ENCODE measurements at regions not wholly inside any gene's neighbourhood (a gene's known extent, or its start where the extent isn't known, plus 50 kb on each side); places are given as distances from the start of the nearest gene placed in this dataset.

DNA sequence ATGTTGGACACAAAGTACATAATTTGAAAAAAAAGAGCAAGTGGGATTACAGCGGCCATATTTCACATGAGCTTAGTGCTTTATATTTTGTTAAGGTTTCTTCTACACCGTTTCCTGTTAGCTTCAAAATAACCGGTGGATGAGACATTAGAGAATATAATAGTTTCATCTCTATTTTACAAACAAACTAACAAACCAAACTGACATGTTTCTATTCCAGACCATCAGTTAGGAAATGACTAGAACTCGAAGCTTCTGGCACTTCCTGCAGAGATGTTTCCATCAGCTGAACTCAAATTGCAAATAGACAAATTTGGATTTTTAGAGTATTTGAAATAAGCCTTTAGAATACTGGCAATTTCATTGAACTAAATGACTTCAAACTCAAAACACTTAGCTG, 86.5 kb downstream of the MTRR start:
- DNase-seq (ENCODE audit: low read depth in 3 of 3): no peak

DNA sequence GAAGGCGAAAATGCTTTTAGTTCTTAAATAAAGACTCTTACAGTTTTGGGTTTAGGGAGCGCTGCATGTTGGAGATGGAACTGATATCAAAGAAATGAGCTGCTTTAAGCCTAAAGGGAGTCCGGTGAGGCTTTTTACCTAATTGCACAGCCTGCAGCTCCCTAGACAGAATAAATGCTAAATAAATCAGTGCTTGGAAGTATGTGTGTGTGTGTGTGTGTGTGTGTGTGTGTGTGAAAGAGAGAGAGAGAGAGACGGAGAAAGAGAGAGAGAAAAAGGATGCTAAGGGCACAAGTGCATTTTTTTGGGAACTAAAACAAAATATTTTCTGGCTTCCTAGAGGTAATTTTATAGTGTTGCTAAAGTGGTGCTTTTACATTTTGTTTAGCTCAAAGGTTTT, 88.4 kb downstream of the MTRR start:
- no peak for DNase-seq (ENCODE audit: low read depth in 3 of 3)

DNA sequence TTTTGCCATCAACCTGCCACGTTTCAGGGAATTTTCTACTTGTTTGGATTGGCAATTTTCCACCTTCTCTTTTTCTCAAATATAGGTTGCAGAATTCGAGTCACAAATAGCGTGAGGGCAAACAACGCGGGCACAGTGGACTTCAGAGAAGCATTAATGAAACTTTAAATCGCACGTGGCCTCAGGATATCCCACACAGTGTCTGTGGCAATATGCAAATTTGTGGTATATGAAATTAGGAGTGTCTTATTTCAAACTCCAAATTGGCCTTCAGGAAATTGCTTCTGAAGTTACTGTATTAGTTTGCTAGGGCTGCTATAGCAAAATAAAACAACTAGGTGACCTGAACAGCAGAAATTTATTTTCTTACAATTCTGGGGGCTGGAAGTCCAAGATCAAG, 91.2 kb downstream of the MTRR start:
- DNase-seq (ENCODE audit: low read depth in 3 of 3): no peak

DNA sequence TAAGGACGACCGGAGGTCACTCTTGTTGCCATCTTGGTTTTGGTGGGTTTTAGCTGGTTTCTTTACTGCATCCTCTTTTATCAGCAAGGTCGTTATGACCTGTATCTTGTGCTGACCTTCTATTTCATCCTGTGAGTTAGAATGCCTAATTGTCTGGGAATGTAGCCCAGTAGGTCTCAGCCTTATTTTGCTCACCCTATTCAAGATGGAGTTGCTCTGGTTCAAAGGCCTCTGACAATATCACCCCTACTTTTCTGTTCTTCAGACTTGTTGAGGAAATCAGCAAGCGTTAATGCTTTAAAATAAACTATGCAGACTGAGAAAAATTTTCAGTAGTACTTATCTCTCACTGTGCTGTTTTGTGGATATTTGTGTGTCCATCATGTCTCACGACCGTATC, 92.6 kb downstream of the MTRR start:
- DNase-seq (ENCODE audit: low read depth in 3 of 3): no peak

DNA sequence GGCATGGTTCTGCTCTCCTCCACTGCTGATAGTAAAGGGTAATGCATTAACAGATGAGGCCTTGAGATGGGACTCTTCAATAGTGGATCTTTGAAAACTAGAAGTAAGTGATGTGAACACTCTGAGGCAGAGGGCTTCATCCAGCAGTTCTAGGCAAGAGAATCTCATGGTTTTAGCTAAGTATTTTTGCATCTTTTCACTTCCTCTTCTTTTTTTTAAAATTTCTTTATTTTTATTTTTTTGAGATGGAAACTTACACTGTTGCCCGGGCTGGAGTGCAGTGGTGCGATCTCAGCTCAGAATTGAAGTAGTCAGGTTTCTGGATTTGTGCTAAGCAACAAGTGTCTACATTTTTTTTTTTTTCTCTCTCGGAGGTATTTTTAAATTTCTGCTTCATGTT, 101.9 kb downstream of the MTRR start:
- no peak for DNase-seq (ENCODE audit: low read depth in 3 of 3)

DNA sequence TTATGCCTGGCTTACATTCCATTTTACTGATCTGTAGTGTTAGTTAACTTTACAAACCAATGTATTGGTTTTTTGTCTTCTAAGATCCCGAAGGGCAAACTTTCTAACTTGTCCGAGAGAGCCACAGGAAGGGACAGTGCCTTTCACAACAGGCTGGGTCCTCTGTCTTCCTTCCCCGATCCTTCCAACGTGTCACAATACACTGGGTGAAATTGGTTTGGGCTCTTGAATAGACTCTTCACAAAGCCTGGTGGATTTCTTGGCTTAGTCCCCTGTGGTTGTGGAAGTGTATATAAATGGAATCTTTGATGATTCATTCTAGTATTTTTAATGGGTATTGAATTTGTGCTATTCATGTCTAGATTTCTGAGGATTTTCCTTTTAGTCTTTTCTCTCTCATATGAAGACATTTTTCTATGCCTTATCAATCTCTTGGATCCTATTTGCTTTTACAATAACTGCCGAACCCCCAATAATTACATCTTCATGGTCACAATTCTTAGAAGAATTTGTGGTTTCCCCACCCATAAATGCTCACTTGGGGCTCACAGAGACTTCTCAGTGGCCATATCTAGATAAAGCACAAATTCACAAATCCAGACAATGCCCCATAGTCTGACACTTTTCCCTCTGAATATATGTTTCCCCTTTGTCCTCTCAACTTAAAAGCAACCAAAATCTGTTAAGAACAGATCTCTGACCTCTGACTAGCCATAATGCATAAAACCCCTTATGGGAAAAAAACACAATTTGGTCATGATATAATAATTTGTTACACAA, 107.7 kb downstream of the MTRR start:
- no peak for DNase-seq (ENCODE audit: low read depth in 3 of 3)

DNA sequence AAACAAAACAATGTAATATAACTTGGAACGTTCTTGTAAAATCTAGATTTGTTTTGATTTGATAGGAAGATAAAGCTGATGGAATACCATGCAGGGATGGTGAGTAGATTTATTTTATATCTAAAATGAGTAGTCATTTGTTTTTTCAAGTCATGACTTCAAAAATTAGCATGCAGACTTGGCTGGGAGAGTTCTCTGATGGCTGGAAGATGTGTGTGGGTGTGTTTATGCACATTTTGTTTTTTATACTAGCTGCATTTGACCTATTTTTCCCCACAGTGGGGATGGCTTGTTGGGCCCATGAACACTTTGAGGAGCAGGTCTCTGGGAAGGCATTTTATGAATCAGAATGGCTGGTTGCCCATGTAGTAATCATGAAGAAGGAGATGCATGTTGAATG, 109.2 kb downstream of the MTRR start:
- no peak for DNase-seq (ENCODE audit: low read depth in 3 of 3)

DNA sequence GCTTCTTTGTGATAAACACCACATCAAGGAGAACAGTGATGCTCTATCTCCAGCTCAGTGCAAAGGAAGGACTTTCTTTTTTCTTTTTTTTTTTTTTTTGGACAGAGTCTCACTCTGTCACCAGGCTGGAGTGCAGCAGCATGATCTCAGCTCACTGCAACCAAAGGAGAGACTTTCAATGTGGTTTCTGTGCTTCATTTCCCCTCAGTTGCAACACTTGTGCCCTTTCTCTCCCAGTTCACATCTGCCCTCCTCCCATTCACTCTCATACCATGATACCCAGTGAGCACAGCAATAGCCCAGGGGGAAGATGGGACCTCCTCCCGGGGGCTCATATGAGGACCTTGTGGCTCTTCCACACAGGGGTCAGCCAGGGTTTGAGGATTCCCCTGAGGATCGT, 110.0 kb downstream of the MTRR start:
- no peak for DNase-seq (ENCODE audit: low read depth in 3 of 3)

DNA sequence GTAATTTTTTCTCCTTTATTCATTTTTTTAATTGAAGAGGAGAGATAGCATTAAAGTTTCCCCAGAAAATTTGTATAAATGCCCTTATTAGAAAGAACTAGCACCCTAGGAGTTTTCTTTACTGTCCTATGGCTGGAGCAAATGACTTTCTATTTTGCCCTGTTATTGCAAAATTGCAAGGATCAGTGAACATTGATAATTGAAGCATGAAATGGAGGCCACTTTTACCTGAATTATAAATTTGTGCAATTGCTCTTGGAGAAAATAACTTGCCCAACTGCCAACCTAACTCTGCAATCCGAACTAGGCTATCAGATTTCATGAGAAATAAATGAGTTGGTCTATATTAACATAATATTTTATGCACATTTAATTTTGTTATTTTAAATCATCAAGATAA, 111.9 kb downstream of the MTRR start:
- DNase-seq (ENCODE audit: low read depth in 3 of 3): no peak

DNA sequence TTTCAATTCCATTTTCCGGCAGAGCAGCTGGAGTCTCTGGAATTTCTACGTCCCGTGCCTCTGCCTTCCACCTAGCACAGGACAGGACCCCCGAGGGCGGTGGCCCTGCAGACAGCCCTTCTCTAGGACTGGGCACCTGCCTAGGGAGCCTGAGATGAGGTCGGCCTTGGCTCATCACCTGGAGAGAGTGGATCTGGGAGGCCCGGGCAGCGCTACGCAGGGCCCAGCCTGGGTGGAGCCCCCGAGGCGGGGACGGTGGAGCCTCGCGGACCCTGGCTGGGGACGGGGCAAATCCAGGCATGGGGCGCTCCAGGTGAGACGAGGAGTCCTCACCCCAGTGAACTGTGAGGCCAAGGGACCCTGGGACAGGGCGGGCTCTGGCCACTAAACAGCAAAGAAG, 114.5 kb downstream of the MTRR start:
- no peak for DNase-seq (ENCODE audit: low read depth in 3 of 3)

DNA sequence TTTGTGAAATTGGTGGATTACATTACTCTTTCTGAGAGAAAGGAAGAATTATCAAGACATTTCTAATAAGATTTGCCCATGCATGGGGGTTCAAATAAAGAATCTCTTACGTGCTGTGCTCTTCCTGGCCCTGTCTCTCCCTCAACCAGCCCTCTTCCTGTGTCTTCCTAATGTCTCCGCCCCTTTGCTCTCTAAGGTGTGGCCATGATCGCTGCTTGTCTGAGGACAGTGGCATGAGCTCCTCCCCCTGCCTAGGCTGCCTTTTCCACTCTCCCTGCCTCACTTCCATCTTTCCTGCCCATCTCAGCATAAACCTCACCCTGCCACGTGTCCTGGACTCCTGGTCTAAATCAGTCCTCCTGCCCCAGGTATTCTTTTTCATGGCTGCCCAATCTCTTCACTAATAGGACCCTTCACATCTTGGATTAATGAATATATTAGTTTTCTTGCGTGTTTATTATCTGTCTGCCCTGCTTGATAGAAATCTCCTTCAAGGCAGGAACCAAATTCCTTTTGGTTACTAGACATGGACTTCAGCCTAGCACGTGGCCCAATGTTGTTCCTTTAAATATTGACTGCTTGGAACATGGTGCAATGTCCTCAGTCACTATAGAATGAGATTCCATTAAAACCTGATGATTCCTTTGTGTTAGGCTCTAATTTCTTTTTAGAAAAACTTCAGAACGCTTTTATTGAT, 122.3 kb downstream of the MTRR start:
- DNase-seq (ENCODE audit: low read depth in 3 of 3): no peak

DNA sequence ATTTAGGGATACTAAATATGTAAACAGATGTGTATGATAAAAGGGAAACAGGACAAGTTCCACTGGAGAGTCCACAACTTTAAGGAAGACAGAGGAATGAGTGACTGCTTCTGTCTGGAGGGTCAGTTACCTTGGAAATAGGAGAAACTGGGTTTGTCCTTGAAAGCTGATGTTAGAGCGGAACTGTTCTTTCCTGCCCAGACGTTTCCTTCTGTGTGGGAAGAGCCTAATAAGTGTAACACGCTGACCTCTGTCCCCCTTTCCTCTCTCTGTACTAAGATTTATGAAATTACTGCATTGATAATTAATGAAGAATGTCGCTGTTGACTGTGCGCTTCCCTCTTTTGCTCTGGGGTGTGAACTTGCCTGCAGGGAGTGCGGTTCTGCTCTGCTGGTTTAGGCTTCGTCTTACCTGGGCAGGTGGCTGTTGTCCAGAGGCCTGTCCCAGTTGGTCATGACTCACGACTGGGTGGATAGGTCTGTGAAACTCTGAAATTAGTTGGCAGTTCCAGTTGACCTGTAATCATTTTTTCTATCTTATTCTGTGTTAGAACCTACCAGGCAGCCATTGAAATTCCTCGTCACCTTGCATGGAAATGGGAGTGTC, 126.8 kb downstream of the MTRR start:
- DNase-seq (ENCODE audit: low read depth in 3 of 3): no peak

DNA sequence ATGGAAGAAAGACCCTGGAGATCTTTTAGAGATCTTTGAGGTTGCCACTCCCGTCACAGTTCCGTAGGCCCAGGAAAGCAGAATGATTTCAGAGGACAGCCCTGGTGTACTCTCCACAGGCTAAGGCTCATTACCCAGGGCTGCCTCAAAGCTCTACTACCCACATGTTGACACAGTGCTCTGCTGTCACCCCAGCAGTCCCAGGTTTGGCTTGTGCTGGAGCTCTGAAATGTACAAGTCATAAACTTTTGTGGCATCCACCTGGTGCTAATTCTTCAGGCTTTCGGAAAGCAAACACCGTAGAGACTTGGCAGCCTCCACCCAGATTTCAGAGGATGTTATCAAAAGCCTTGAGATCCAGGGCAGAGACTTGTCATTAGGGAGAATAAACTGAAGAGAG, 136.5 kb downstream of the MTRR start:
- no peak for DNase-seq (ENCODE audit: low read depth in 3 of 3)

DNA sequence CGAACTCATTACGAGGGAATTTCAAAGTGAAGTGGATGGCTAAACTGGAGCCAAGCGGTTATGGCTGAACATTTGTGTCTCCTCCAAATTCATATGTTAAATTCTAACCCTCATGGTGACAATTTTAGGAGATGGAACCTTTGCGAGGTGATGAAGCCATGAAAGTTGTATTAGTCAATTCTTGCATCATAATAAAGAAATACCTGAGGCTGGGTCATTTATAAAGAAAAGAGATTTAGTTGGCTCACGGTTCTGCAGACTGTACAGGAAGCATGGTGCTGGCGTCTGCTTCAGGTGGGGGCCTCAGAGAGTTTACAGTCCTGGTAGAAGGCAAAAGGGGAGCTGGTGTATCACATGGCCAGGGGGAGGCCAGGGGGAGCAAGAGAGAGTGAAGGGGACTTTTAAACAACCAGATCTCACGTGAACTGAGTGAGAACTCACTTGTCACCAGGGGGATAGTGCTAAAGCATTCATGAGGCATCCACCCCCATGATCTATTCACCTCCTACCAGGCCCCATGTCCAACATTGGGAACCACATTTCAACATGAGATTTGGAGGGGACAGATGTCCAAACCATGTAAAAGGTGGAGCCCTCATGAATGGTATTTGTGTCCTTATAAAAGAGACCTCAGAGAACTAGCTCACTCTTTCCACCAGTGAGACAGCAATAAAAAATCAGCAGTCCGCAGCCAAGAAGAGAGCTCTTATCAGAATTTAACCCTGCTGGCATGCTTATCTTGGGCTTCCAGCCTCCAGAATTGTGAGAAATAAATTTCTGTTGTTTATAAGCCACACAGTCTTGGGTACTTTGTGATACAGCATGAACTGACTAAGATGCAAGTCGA, 143.4 kb downstream of the MTRR start:
- DNase-seq (ENCODE audit: low read depth in 3 of 3): no peak

DNA sequence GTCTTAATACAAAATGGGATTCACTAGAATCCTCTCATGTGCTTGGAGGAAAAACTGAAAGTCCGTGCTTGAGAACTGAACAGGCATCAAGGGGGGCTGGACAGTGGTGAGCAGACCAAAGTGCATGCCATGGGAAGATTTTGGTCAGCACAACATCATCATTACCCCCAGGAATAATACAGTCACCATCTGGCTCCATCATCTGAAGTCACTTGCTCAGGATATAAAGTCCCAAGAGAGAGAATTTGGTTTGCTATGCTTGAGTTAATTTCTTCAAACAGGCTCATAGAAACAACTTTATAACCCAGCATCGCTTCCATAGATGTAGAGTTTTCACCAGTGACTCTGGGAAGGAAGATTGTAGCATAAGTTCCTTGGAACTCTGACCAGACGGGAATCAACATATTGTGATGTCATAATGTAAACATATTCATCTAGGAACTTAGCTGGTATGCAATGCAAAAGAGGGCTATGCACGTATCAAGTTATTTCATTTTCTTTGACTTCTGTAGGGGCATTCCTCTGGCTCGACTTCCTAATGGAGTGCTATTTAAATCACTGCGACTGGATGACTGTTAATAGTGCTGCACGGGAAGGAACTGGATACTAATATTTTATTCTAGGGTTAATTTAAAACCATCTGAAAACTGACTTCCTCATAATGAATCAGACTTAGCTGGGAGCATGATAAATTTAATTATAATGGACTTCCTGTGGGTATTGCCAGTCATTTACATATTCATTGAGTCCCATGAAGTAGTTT, 145.2 kb downstream of the MTRR start:
- DNase-seq (ENCODE audit: low read depth in 3 of 3): no peak

DNA sequence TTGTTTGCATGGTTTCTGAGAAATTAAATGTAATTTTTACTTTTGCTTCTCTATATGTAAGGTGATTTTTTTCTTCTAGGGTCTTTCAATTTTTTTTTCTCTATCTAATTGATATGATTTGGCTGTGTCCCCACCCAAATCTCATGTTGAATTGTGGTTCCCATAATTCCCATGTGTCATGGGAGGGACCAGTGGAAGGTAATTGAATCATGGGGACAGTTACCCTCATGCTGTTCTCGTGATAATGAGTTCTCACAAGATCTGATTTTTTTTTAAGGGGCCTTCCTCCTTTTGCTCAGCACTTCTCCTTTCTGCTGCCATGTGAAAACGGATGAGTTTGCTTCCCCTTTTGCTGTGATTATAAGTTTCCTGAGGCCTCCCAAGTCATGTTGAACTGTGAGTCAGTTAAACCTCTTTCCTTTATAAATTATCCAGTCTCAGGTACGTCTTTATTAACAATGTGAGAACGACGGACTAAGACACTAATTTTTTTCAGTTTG, 150.8 kb downstream of the MTRR start:
- DNase-seq (ENCODE audit: low read depth in 3 of 3): no peak

DNA sequence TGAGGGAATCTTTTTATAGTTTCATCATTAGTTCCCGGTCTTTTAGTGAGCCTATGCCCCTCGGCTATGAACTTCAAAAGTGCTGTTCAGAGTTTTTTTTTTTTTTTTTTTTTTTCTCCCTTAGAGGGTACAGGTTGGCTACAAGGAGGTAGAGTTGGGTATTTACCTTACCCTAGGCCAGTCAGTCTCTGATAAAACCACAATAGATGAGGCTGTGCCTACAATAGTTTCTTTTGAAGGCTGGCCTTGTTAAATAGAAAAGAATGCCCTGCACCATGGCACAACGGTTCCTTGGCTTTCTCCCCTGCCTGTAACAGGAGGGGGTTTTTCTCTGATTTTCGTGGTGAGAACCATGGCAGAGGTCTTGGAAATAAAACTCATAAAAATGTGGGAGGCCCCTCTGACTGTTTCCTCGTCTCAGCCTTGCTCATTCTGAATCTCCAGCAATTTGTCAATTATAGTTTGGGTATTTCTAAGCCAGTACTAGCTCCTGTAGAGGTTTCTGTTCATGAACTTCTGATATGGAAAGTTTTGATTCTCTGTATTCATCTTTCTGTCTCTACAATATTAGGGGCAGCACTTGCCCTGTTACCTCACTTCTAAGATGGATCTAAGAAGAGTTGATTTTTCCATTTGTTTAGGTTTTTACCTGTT, 152.0 kb downstream of the MTRR start:
- DNase-seq (ENCODE audit: low read depth in 3 of 3): no peak

DNA sequence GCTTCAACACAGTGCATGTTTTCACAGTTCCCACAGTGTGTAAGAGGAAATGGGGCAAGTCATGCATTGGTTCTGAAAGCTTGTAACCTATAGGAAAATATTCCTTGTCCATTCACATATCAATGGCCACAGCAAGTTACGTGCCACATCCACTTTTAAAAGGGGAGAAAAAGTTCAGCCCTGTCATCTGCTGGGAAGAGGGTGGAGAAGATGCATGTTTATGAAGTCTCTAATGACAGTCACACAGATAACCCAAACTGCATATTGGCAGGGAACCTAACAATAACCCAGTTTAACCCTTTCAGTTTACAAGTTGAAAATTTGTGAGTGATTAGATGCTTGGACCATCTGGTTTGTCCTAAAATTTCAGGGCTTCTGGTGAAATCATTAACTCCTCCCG, 159.3 kb downstream of the MTRR start:
- no peak for DNase-seq (ENCODE audit: low read depth in 3 of 3)

DNA sequence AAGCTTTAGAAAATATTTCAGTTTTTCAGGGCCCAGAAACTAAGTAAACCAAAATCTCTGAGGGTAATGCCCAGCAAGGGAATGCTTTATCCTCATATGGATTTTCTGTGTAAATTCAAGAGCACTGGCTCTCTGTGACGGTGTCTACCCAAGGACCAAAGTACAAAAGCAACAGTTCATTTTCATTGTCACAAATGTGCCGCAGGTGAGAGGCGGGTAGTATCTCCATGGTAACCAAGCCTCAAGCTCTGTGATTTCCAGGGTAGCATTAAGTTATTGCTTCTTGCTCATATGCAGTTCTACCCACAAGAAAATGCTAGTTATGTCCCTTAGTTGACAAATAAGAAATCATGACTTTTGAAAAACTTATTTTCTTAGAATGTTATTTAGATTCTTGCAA, 164.3 kb downstream of the MTRR start:
- no peak for DNase-seq (ENCODE audit: low read depth in 3 of 3)

DNA sequence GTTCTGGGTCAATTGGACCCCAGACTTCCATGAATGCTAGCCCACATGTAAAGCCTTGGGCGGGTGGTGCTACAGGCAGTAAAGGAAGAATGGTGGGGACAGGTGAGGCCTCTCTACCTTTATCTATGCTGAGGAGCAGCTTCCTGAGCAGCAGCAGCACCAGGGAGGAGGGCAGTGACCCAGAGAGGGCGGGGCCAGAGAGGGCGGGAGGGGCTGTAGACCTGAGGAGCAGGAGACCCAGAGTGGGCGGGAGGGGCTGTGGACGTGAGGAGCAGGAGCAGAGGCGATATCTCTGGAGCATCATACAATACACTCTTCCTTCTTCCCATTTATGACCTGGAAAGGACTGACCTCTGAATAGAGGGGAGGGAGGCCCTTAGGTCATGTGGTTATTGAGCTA, 165.9 kb downstream of the MTRR start:
- no peak for DNase-seq (ENCODE audit: low read depth in 3 of 3)

DNA sequence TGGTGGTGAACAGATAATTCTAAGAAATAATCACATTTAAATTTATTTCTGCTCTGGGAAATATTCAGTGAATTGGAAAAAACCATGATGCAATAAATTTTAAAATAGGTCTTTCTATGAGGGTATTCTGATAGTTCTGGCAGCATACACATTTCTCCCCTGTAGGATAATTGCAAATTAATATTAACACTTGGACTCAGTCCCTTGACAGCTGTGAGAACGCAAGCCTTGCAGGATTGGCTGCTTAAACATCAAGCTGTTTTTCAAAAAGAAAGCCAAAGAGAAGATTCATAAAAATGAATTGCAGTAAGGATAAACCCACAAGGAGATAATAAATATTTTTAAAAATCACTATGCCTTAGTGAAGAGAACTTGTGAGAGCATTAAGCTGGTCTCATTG, 180.0 kb downstream of the MTRR start:
- no peak for DNase-seq (ENCODE audit: low read depth in 3 of 3)
